ENCODE measurements at regions not wholly inside any gene's neighbourhood (a gene's known extent, or its start where the extent isn't known, plus 50 kb on each side); places are given as distances from the start of the nearest gene placed in this dataset.

DNA sequence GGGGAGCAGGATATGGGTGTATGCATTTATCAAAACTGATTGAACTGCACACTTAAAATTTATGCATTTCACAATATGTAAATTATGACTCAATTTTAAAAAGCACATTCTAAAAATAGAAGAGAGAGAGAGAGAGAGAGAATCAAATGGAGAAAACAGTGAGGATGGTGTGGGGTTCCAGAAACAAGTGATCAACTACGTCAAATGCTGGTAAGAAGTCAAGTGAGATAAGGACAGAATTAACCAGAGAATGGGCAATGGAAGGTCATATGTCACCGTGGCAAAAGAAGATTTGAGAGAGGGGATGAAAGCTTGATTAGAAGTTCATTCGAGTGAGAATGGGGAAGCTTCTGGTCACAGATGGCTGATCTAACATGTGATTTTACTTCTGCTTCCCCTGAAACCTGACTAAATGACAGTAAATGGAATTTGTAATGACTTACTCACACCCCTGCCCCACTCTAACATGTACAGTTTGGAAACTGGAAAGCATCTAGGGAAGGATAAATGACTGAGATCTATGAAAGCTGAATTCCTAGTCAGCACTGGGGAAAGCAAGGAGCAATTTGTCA, 276.5 kb upstream of the AMIGO2 start:
- TF ChIP-seq POLR2A (IDR thresholded peaks at IDR 0.05) = no peak
- no peak for TF ChIP-seq CTCF (IDR thresholded peaks at IDR 0.05)
- Histone ChIP-seq H3K4me3 (no peak overlapping the region), H3K27me3 (no peaks in the 10 kb centered on the region), H3K36me3 (no peaks in the 10 kb centered on the region), H3K4me1 (peaks cover 0 to under 1% (median 0%) of the 10 kb centered on the region in 4 donors), H3K27ac (no peak overlapping the region), H3K9me3 (no peaks in the 10 kb centered on the region)
- DNase-seq (no peak), ATAC-seq (peak; percentile 42 to 65 (median 52))
- WGBS (ENCODE audit: insufficient coverage, low coverage, low lambda C conversion rate, missing lambda C conversion rate) = 40% methylated on average over 3 of the region's 3 CpGs
- intact Hi-C loops (cut with DNase I) = no loop called here

GRCh38 chr12:47353508-47353907, 273.7 kb upstream of the AMIGO2 start:
- WGBS (ENCODE audit: insufficient coverage, low coverage, low lambda C conversion rate, missing lambda C conversion rate) = 65% methylated on average over 6 of the region's 6 CpGs
- no peaks in the 10 kb centered on the region for H3K27me3 ChIP-seq
- TF ChIP-seq POLR2A (IDR thresholded peaks at IDR 0.05) = no peak
- TF ChIP-seq CTCF (IDR thresholded peaks at IDR 0.05) = no peak
- H3K27ac ChIP-seq = no peak overlapping the region
- no peaks in the 10 kb centered on the region for H3K4me1 ChIP-seq
- H3K9me3 ChIP-seq = no peaks in the 10 kb centered on the region
- H3K4me3 ChIP-seq = no peak overlapping the region
- H3K36me3 ChIP-seq = no peaks in the 10 kb centered on the region
- no peak for ATAC-seq
- intact Hi-C loops (cut with DNase I) = no loop called here
- no peak for DNase-seq

DNA sequence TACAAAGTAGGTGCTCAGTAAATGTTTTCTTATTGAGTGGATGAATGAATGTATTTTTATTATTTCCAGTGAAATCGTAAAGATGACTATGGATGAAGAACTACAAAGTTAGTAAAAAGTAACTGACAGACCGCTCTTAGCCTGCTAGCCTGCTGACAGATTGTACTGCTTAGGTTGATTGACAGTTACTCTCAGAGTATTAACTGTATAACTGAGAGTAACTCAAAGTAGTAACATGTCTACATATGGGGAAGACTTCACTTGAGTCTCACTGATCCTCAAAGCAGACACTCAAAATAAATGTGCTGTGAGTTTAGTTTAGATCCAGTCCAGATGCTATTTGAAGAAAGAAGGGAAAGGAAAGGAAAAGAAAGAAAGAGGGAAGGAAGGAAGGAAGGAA, 272.3 kb upstream of the AMIGO2 start:
- H3K9me3 ChIP-seq = no peaks in the 10 kb centered on the region
- no peaks in the 10 kb centered on the region for H3K36me3 ChIP-seq
- H3K27ac ChIP-seq = no peak overlapping the region
- no peak for TF ChIP-seq CTCF (IDR thresholded peaks at IDR 0.05)
- no peak for ATAC-seq
- no peak for DNase-seq
- intact Hi-C loops (cut with DNase I) = no loop called here
- no peak overlapping the region for H3K4me3 ChIP-seq
- no peaks in the 10 kb centered on the region for H3K27me3 ChIP-seq
- WGBS (ENCODE audit: insufficient coverage, low coverage, low lambda C conversion rate, missing lambda C conversion rate) = 95% methylated on average over 2 of the region's 2 CpGs
- peaks cover 0 to 5% (median under 1%) of the 10 kb centered on the region in 4 donors for H3K4me1 ChIP-seq

DNA sequence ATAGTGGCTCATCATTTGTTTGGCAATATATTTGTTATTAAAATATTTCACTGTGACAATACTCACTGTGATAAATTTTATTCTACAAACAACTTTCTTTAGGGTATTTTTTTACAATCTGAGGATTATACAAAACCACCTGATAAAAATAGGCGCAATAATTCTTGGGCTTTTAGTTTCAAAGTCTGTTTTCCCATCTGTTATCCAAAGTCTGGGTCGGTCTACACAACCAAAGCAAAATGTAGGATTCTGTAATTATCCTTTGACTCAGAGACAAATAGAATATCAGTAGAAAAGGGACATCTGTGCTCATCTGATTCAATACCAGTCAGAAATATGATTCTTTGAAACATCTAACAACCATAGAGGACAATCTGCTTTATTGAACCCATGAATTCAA, 271.8 kb upstream of the AMIGO2 start:
- intact Hi-C loops (cut with DNase I) = no loop called here
- ATAC-seq = no peak
- DNase-seq = no peak

More for the DNA sequence above, 271.8 kb upstream of the AMIGO2 start:
- H3K4me1 ChIP-seq = peaks cover 0 to 9% (median 2%) of the 10 kb centered on the region in 4 donors
- no peak overlapping the region for H3K27ac ChIP-seq
- TF ChIP-seq POLR2A (IDR thresholded peaks at IDR 0.05) (no peak), CTCF (IDR thresholded peaks at IDR 0.05) (no peak)
- no peaks in the 10 kb centered on the region for H3K9me3 ChIP-seq
- 91% methylated on average over 2 of the region's 2 CpGs for WGBS (ENCODE audit: insufficient coverage, low coverage, low lambda C conversion rate, missing lambda C conversion rate)
- no peak overlapping the region for H3K4me3 ChIP-seq
- H3K27me3 ChIP-seq = no peaks in the 10 kb centered on the region
- no peaks in the 10 kb centered on the region for H3K36me3 ChIP-seq
